H9 (cell line): ENCODE measurements at regions not wholly inside any gene's neighbourhood (a gene's known extent, or its start where the extent isn't known, plus 50 kb on each side); places are given as distances from the start of the nearest gene placed in this dataset.

Experiments used
- DNase-seq: peaks from one replicate; pipeline ENCODE4 v3.0.0-alpha.2; 2017
- H2AFZ ChIP-seq: one replicate; pipeline ENCODE4 v1.6.1; 2013; ENCODE audit warnings: mild to moderate bottlenecking, low read length, control low read depth, moderate library complexity
- H2AK5ac ChIP-seq: 2 replicates; pipeline ENCODE4 v1.6.1; 2013; ENCODE audit warnings: low read length, control low read depth, mixed read lengths; ENCODE audit not compliant: insufficient read length
- H2BK120ac ChIP-seq: one replicate; pipeline ENCODE4 v1.6.1; 2013; ENCODE audit warnings: low read depth, mild to moderate bottlenecking, low read length, control low read depth, inconsistent platforms; ENCODE audit not compliant: poor library complexity, severe bottlenecking
- H2BK12ac ChIP-seq: 2 replicates; pipeline ENCODE4 v1.6.1; 2013; ENCODE audit warnings: low read length, control low read depth, mixed read lengths, low read depth; ENCODE audit not compliant: insufficient read length
- H2BK15ac ChIP-seq: 2 replicates; pipeline ENCODE4 v1.6.1; 2013; ENCODE audit warnings: low read depth, low read length, control low read depth
- H2BK20ac ChIP-seq: one replicate; pipeline ENCODE4 v1.6.1; 2013; ENCODE audit warnings: low read depth, mild to moderate bottlenecking, low read length, control low read depth, inconsistent platforms; ENCODE audit not compliant: poor library complexity, severe bottlenecking
- H2BK5ac ChIP-seq: 2 replicates; pipeline ENCODE4 v1.6.1; 2013; ENCODE audit warnings: low read length, control low read depth, mixed read lengths; ENCODE audit not compliant: insufficient read length
- H3K14ac ChIP-seq: 2 replicates; pipeline ENCODE4 v1.6.1; 2013; ENCODE audit warnings: low read length, control low read depth; ENCODE audit not compliant: insufficient read depth
- H3K18ac ChIP-seq: 2 replicates; pipeline ENCODE4 v1.6.1; 2013; ENCODE audit warnings: low read depth, mild to moderate bottlenecking, mixed read lengths, low read length, control low read depth; ENCODE audit not compliant: insufficient read length
- H3K23ac ChIP-seq: 2 replicates; pipeline ENCODE4 v1.6.1; 2013; ENCODE audit warnings: low read length, control low read depth, mixed read lengths, low read depth; ENCODE audit not compliant: insufficient read length
- H3K23me2 ChIP-seq: 2 replicates; pipeline ENCODE4 v1.6.1; 2013; ENCODE audit warnings: low read depth, mild to moderate bottlenecking, mixed read lengths, low read length, control low read depth; ENCODE audit not compliant: insufficient read length, poor library complexity, severe bottlenecking
- H3K27ac ChIP-seq: 2 replicates; pipeline ENCODE4 v1.5.1; 2013; ENCODE audit warnings: low read length, control low read depth, mixed read lengths, low read depth; ENCODE audit not compliant: insufficient read length
- H3K27me3 ChIP-seq: 2 replicates; pipeline ENCODE4 v1.6.1; 2013; ENCODE audit warnings: low read length, control low read depth, inconsistent platforms; ENCODE audit not compliant: insufficient read depth
- H3K4ac ChIP-seq: 2 replicates; pipeline ENCODE4 v1.6.1; 2013; ENCODE audit warnings: low read depth, mild to moderate bottlenecking, control low read depth, inconsistent platforms, low read length, moderate library complexity
- H3K4me1 ChIP-seq: 2 replicates; pipeline ENCODE4 v1.6.1; 2013; ENCODE audit warnings: low read length, control low read depth, inconsistent platforms; ENCODE audit not compliant: insufficient read depth
- H3K4me2 ChIP-seq: 2 replicates; pipeline ENCODE4 v1.6.1; 2013; ENCODE audit warnings: low read length, control low read depth, mixed read lengths; ENCODE audit not compliant: insufficient read length, insufficient read depth
- H3K56ac ChIP-seq: 2 replicates; pipeline ENCODE4 v1.6.1; 2013; ENCODE audit warnings: low read depth, mild to moderate bottlenecking, mixed read lengths, low read length, control low read depth; ENCODE audit not compliant: insufficient read length
- H3K79me1 ChIP-seq: 2 replicates; pipeline ENCODE4 v1.6.1; 2013; ENCODE audit warnings: low read depth, mild to moderate bottlenecking, moderate library complexity, low read length, control low read depth, inconsistent platforms; ENCODE audit not compliant: insufficient read depth, poor library complexity, severe bottlenecking
- H3K79me2 ChIP-seq: 2 replicates; pipeline ENCODE4 v1.6.1; 2013; ENCODE audit warnings: low read length, control low read depth, inconsistent platforms; ENCODE audit not compliant: insufficient read depth
- H3K9ac ChIP-seq: 2 replicates; pipeline ENCODE4 v1.6.1; 2013; ENCODE audit warnings: low read length, control low read depth, mixed read lengths; ENCODE audit not compliant: insufficient read length; ENCODE audit errors: extremely low read depth
- H3K9me3 ChIP-seq: one replicate; pipeline ENCODE4 v1.6.1; 2013; ENCODE audit warnings: low read depth, low read length, inconsistent platforms; ENCODE audit not compliant: control insufficient read depth
- H3T11ph ChIP-seq: one replicate; pipeline ENCODE4 v1.6.1; 2013; ENCODE audit warnings: mild to moderate bottlenecking, low read length, control low read depth, inconsistent platforms
- H4K20me1 ChIP-seq: one replicate; pipeline ENCODE4 v1.6.1; 2013; ENCODE audit not compliant: control insufficient read depth, insufficient read length, insufficient read depth
- H4K5ac ChIP-seq: 2 replicates; pipeline ENCODE4 v1.6.1; 2013; ENCODE audit warnings: low read depth, mild to moderate bottlenecking, mixed read lengths, low read length, control low read depth; ENCODE audit not compliant: insufficient read length
- H4K8ac ChIP-seq: replicated peaks from 2 replicates; pipeline ENCODE4 v1.6.1; 2013; ENCODE audit warnings: low read length, control low read depth, mixed read lengths, low read depth; ENCODE audit not compliant: insufficient read length
- H4K91ac ChIP-seq: 2 replicates; pipeline ENCODE4 v1.6.1; 2013; ENCODE audit warnings: low read depth, mild to moderate bottlenecking, moderate library complexity, mixed read lengths, low read length, control low read depth; ENCODE audit not compliant: insufficient read length
- H3K27ac Mint-ChIP-seq, 3 experiments: 2 replicates in 2 of 3; 3 replicates in 1 of 3; pipeline ENCODE4 v1.8.0; 2020 to 2021; ENCODE audit warnings: mixed read lengths in 3 of 3, mild to moderate bottlenecking in 1 of 3, moderate library complexity in 1 of 3
- H3K27me3 Mint-ChIP-seq: 2 replicates; pipeline ENCODE4 v1.8.0; 2021; ENCODE audit warnings: low read depth, mild to moderate bottlenecking, moderate library complexity, mixed read lengths
- H3K36me3 Mint-ChIP-seq, 3 experiments: 2 replicates in 2 of 3; 3 replicates in 1 of 3; pipeline ENCODE4 v1.8.0; 2020 to 2021; ENCODE audit warnings: low read depth in 3 of 3, mixed read lengths in 3 of 3; ENCODE audit not compliant: insufficient read depth in 1 of 3
- H3K4me1 Mint-ChIP-seq, 2 experiments: 2 replicates each; pipeline ENCODE4 v1.8.0; 2020; ENCODE audit warnings: mixed read lengths in 2 of 2
- H3K4me3 Mint-ChIP-seq, 2 experiments: 2 replicates in 1 of 2; 3 replicates in 1 of 2; pipeline ENCODE4 v1.8.0; 2020 to 2021; ENCODE audit warnings: mild to moderate bottlenecking in 2 of 2, mixed read lengths in 2 of 2, moderate library complexity in 1 of 2
- H3K9me3 Mint-ChIP-seq, 2 experiments: 2 replicates in 1 of 2; 3 replicates in 1 of 2; pipeline ENCODE4 v1.8.0; 2020; ENCODE audit warnings: mild to moderate bottlenecking in 2 of 2, mixed read lengths in 2 of 2, moderate library complexity in 1 of 2
- CTCF ChIP-seq: fragments of 200-600 bp; sonication (generic); conservative IDR thresholded peaks from 3 replicates; pipeline ENCODE4 v1.8.0; 2021; ENCODE audit warnings: antibody characterized with exemption, mild to moderate bottlenecking
- WGBS: extraction: QIAGEN DNeasy Blood & Tissue Kit; methylation state at CpG from one replicate; pipeline ENCODE4 v1.1.7; 2013; ENCODE audit warnings: missing lambda C conversion rate, low lambda C conversion rate, mixed read lengths; ENCODE audit not compliant: insufficient read length; ENCODE audit errors: extremely low coverage; 5-methylcytosine and 5-hydroxymethylcytosine counted together

GRCh38 chr6:170145272-170145592, 145.6 kb downstream of the DLL1 start:
- Mint-ChIP-seq H3K4me1 (peaks cover 13 to 17% of the 10 kb centered on the region in 2 experiments), H3K36me3 (peaks cover 0 to 2% (median 0%) of the 10 kb centered on the region in 3 experiments; a peak in 2 of 7 replicates), H3K27ac (no peak overlapping the region), H3K9me3 (peaks cover 15 to 17% of the 10 kb centered on the region in 2 experiments; a peak in 4 of 5 replicates), H3K4me3 (no peak overlapping the region), H3K27me3 (peaks cover 12% of the 10 kb centered on the region)
- no peak overlapping the region for H3K27ac ChIP-seq
- H3K14ac ChIP-seq: no peak overlapping the region
- H3K4me1 ChIP-seq: no peaks in the 10 kb centered on the region
- no peak overlapping the region for H3K4ac ChIP-seq
- no peaks in the 10 kb centered on the region for H4K20me1 ChIP-seq
- H4K8ac ChIP-seq: no peak overlapping the region
- no peak overlapping the region for H4K91ac ChIP-seq
- H2AK5ac ChIP-seq: no peak overlapping the region
- H2BK20ac ChIP-seq: no peak overlapping the region
- no peak overlapping the region for H4K5ac ChIP-seq
- H3K56ac ChIP-seq: no peak overlapping the region
- no peak overlapping the region for H3T11ph ChIP-seq
- no peaks in the 10 kb centered on the region for H3K23me2 ChIP-seq
- no peak overlapping the region for H3K18ac ChIP-seq
- H2BK120ac ChIP-seq: no peak overlapping the region
- no peak overlapping the region for H2BK15ac ChIP-seq
- H3K9me3 ChIP-seq: no peaks in the 10 kb centered on the region
- no peak overlapping the region for H2AFZ ChIP-seq
- H3K9ac ChIP-seq: no peak overlapping the region
- no peaks in the 10 kb centered on the region for H3K27me3 ChIP-seq
- H3K79me1 ChIP-seq: no peaks in the 10 kb centered on the region
- WGBS: no CpG with 5 or more reads among the region's 3 CpGs
- no peak overlapping the region for H3K4me2 ChIP-seq
- H2BK12ac ChIP-seq: no peak overlapping the region
- H3K23ac ChIP-seq: no peak overlapping the region
- TF ChIP-seq CTCF: no peak
- no peak for DNase-seq
- no peak overlapping the region for H2BK5ac ChIP-seq
- no peaks in the 10 kb centered on the region for H3K79me2 ChIP-seq
